ENCODE measurements at regions not wholly inside any gene's neighbourhood (a gene's known extent, or its start where the extent isn't known, plus 50 kb on each side); places are given as distances from the start of the nearest gene placed in this dataset.

DNA sequence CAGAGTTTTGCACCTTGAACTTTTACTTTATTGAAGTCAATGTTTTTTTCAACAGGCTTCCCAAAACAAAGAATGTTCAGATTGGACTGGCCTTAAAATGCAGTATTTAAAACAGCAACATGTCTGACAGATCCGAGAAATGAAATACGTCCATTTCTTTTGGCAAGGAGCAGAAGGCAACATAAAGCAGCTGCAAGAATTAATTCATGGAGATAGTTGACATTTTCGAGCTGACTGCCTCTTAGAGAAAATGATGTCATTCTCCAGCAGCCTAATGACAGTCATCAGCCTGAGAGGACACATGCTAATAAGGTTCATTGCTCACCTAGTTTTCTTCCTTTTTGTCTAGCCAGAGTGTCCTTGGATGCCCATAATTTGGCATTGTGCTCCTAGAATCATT, 232.2 kb upstream of the SEMA6A start:
- Histone ChIP-seq H4K20me1 (replicated peaks; ENCODE audit: insufficient read depth) (no peaks in the 10 kb centered on the region), H2AFZ (no peak overlapping the region), H3K36me3 (ENCODE audit: insufficient read depth) (no peaks in the 10 kb centered on the region), H3K27me3 (ENCODE audit: insufficient read depth) (no peaks in the 10 kb centered on the region), H3K79me2 (replicated peaks; ENCODE audit: insufficient read depth) (no peaks in the 10 kb centered on the region), H3K9me2 (ENCODE audit: insufficient read depth) (peaks cover 4% of the 10 kb centered on the region; the same call in 1 of the 2 replicates), H3K27ac (ENCODE audit: low read depth) (no peak overlapping the region), H3K4me3 (no peak overlapping the region), H3F3A (replicated peaks; ENCODE audit: low read depth) (no peaks in the 10 kb centered on the region; the same call in 1 of the 2 replicates), H3K4me2 (no peak overlapping the region), H3K4me1 (ENCODE audit: insufficient read depth) (peaks cover 23% of the 10 kb centered on the region)
- no peaks in the 10 kb centered on the region for H3K36me3 Mint-ChIP-seq (ENCODE audit: low read depth)
- peaks cover 15% of the 10 kb centered on the region for H3K4me1 Mint-ChIP-seq
- H3K9me3 Mint-ChIP-seq, result no peaks in the 10 kb centered on the region
- TF ChIP-seq ZNF331 (CRISPR knock-in tag; IDR thresholded peaks at IDR 0.05; ENCODE audit: low read depth), result no peak
- no peak for TF ChIP-seq EZH2 (IDR thresholded peaks at IDR 0.05; ENCODE audit: low read depth, unreplicated experiment)
- TF ChIP-seq STAT1 (IDR thresholded peaks at IDR 0.05; ENCODE audit: unreplicated experiment), result no peak
- TF ChIP-seq POLR2AphosphoS5 (IDR thresholded peaks at IDR 0.05; ENCODE audit: low read depth), result no peak
- TF ChIP-seq, protein P1, sequence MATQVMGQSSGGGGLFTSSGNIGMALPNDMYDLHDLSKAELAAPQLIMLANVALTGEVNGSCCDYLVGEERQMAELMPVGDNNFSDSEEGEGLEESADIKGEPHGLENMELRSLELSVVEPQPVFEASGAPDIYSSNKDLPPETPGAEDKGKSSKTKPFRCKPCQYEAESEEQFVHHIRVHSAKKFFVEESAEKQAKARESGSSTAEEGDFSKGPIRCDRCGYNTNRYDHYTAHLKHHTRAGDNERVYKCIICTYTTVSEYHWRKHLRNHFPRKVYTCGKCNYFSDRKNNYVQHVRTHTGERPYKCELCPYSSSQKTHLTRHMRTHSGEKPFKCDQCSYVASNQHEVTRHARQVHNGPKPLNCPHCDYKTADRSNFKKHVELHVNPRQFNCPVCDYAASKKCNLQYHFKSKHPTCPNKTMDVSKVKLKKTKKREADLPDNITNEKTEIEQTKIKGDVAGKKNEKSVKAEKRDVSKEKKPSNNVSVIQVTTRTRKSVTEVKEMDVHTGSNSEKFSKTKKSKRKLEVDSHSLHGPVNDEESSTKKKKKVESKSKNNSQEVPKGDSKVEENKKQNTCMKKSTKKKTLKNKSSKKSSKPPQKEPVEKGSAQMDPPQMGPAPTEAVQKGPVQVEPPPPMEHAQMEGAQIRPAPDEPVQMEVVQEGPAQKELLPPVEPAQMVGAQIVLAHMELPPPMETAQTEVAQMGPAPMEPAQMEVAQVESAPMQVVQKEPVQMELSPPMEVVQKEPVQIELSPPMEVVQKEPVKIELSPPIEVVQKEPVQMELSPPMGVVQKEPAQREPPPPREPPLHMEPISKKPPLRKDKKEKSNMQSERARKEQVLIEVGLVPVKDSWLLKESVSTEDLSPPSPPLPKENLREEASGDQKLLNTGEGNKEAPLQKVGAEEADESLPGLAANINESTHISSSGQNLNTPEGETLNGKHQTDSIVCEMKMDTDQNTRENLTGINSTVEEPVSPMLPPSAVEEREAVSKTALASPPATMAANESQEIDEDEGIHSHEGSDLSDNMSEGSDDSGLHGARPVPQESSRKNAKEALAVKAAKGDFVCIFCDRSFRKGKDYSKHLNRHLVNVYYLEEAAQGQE (IDR thresholded peaks at IDR 0.05; ENCODE audit: unreplicated experiment), result no peak
- no peak for TF ChIP-seq CREB1 (CRISPR knock-in tag; IDR thresholded peaks at IDR 0.05; ENCODE audit: low read depth)
- TF ChIP-seq, protein P2, sequence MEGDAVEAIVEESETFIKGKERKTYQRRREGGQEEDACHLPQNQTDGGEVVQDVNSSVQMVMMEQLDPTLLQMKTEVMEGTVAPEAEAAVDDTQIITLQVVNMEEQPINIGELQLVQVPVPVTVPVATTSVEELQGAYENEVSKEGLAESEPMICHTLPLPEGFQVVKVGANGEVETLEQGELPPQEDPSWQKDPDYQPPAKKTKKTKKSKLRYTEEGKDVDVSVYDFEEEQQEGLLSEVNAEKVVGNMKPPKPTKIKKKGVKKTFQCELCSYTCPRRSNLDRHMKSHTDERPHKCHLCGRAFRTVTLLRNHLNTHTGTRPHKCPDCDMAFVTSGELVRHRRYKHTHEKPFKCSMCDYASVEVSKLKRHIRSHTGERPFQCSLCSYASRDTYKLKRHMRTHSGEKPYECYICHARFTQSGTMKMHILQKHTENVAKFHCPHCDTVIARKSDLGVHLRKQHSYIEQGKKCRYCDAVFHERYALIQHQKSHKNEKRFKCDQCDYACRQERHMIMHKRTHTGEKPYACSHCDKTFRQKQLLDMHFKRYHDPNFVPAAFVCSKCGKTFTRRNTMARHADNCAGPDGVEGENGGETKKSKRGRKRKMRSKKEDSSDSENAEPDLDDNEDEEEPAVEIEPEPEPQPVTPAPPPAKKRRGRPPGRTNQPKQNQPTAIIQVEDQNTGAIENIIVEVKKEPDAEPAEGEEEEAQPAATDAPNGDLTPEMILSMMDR (conservative IDR thresholded peaks at IDR 0.05; ENCODE audit: low read depth in 2 of 2), result no peak
- TF ChIP-seq JUNB (IDR thresholded peaks at IDR 0.05; ENCODE audit: unreplicated experiment), result no peak
- TF ChIP-seq ZNF114 (CRISPR knock-in tag; IDR thresholded peaks at IDR 0.05), result no peak
- TF ChIP-seq, protein P3, sequence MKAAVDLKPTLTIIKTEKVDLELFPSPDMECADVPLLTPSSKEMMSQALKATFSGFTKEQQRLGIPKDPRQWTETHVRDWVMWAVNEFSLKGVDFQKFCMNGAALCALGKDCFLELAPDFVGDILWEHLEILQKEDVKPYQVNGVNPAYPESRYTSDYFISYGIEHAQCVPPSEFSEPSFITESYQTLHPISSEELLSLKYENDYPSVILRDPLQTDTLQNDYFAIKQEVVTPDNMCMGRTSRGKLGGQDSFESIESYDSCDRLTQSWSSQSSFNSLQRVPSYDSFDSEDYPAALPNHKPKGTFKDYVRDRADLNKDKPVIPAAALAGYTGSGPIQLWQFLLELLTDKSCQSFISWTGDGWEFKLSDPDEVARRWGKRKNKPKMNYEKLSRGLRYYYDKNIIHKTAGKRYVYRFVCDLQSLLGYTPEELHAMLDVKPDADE (IDR thresholded peaks at IDR 0.05), result no peak
- TF ChIP-seq EZH2phosphoT487 (IDR thresholded peaks at IDR 0.05; ENCODE audit: unreplicated experiment), result no peak
- TF ChIP-seq, protein P4, sequence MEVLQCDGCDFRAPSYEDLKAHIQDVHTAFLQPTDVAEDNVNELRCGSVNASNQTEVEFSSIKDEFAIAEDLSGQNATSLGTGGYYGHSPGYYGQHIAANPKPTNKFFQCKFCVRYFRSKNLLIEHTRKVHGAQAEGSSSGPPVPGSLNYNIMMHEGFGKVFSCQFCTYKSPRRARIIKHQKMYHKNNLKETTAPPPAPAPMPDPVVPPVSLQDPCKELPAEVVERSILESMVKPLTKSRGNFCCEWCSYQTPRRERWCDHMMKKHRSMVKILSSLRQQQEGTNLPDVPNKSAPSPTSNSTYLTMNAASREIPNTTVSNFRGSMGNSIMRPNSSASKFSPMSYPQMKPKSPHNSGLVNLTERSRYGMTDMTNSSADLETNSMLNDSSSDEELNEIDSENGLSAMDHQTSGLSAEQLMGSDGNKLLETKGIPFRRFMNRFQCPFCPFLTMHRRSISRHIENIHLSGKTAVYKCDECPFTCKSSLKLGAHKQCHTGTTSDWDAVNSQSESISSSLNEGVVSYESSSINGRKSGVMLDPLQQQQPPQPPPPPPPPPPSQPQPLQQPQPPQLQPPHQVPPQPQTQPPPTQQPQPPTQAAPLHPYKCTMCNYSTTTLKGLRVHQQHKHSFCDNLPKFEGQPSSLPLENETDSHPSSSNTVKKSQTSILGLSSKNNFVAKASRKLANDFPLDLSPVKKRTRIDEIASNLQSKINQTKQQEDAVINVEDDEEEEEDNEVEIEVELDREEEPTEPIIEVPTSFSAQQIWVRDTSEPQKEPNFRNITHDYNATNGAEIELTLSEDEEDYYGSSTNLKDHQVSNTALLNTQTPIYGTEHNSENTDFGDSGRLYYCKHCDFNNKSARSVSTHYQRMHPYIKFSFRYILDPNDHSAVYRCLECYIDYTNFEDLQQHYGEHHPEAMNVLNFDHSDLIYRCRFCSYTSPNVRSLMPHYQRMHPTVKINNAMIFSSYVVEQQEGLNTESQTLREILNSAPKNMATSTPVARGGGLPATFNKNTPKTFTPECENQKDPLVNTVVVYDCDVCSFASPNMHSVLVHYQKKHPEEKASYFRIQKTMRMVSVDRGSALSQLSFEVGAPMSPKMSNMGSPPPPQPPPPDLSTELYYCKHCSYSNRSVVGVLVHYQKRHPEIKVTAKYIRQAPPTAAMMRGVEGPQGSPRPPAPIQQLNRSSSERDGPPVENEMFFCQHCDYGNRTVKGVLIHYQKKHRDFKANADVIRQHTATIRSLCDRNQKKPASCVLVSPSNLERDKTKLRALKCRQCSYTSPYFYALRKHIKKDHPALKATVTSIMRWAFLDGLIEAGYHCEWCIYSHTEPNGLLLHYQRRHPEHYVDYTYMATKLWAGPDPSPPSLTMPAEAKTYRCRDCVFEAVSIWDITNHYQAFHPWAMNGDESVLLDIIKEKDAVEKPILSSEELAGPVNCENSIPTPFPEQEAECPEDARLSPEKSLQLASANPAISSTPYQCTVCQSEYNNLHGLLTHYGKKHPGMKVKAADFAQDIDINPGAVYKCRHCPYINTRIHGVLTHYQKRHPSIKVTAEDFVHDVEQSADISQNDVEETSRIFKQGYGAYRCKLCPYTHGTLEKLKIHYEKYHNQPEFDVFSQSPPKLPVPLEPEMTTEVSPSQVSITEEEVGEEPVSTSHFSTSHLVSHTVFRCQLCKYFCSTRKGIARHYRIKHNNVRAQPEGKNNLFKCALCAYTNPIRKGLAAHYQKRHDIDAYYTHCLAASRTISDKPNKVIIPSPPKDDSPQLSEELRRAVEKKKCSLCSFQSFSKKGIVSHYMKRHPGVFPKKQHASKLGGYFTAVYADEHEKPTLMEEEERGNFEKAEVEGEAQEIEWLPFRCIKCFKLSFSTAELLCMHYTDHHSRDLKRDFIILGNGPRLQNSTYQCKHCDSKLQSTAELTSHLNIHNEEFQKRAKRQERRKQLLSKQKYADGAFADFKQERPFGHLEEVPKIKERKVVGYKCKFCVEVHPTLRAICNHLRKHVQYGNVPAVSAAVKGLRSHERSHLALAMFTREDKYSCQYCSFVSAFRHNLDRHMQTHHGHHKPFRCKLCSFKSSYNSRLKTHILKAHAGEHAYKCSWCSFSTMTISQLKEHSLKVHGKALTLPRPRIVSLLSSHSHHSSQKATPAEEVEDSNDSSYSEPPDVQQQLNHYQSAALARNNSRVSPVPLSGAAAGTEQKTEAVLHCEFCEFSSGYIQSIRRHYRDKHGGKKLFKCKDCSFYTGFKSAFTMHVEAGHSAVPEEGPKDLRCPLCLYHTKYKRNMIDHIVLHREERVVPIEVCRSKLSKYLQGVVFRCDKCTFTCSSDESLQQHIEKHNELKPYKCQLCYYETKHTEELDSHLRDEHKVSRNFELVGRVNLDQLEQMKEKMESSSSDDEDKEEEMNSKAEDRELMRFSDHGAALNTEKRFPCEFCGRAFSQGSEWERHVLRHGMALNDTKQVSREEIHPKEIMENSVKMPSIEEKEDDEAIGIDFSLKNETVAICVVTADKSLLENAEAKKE (CRISPR knock-in tag; IDR thresholded peaks at IDR 0.05), result no peak
- TF ChIP-seq NANOG (IDR thresholded peaks at IDR 0.05; ENCODE audit: borderline replicate concordance), result no peak
- no peak overlapping the region for H3K4me3 Mint-ChIP-seq
- no peak overlapping the region for H3K27ac Mint-ChIP-seq
- ATAC-seq (no peak), DNase-seq (ENCODE audit: low spot score) (no peak)
- H3K27me3 Mint-ChIP-seq (ENCODE audit: insufficient read depth, low read depth, poor library complexity), result no peaks in the 10 kb centered on the region

All from GM23338 (cell line).